ENCODE measurements at regions not wholly inside any gene's neighbourhood (a gene's known extent, or its start where the extent isn't known, plus 50 kb on each side); places are given as distances from the start of the nearest gene placed in this dataset.

DNA sequence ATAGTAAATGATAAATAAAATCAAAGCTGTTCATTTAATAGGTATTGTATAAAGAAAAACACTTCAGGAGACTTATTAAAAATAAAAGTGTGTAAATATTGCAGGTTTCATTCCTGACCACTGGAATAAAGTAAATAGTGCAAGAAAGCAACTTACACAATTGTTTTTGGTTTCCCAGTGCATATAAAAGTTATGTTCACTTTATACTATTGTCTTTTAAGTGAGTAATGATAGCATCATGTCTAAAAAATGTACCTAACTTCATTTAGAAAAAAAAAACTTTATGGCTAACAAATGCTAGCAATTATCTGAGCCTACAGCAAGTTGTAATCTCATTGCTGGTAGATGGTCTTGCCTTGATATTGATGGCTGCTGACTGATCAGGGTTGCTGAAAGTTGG is 726.6 kb upstream of the POU3F2 start:
- DNase-seq (ENCODE audit: low read depth in 1 of 2, low spot score in 1 of 2) = no peak

- no peak for DNase-seq (ENCODE audit: low read depth in 1 of 2, low spot score in 1 of 2)
Observed at GRCh38 chr6:98116455-98116854, 717.9 kb upstream of the POU3F2 start.

- DNase-seq (ENCODE audit: low read depth in 1 of 2, low spot score in 1 of 2) = no peak
Observed at GRCh38 chr6:98117068-98117467, 717.3 kb upstream of the POU3F2 start.

GRCh38 chr6:98118397-98119045 is 715.9 kb upstream of the POU3F2 start:
- no peak for DNase-seq (ENCODE audit: low read depth in 1 of 2, low spot score in 1 of 2)

- no peak for DNase-seq (ENCODE audit: low read depth in 1 of 2, low spot score in 1 of 2)
Observed at GRCh38 chr6:98124171-98124570, 710.2 kb upstream of the POU3F2 start.

GRCh38 chr6:98131290-98131990 is 702.9 kb upstream of the POU3F2 start:
- DNase-seq (ENCODE audit: low read depth in 1 of 2, low spot score in 1 of 2) = no peak

DNA sequence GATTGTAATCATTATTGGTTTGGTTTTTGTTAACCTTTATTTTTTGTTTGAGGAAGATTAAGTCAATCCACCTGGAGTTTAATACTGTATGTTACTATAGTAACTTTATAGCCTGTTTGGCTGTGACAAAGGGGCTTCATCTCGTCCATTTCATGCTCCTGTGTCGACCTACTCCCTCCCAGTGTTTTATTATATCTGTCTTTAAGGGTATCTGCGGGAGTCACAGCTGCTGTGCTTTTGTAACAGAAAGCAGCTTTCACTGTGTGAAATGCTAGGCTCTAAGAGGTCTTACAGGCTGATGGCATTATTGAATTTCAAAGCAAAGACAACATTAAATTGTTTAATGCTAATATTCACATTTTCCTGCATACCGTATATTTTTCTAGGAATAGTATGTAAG is 698.0 kb upstream of the POU3F2 start:
- DNase-seq (ENCODE audit: low read depth in 1 of 2, low spot score in 1 of 2) = no peak

- no peak for DNase-seq (ENCODE audit: low read depth in 1 of 2, low spot score in 1 of 2)
Observed at GRCh38 chr6:98137391-98137790, 697.0 kb upstream of the POU3F2 start.

DNA sequence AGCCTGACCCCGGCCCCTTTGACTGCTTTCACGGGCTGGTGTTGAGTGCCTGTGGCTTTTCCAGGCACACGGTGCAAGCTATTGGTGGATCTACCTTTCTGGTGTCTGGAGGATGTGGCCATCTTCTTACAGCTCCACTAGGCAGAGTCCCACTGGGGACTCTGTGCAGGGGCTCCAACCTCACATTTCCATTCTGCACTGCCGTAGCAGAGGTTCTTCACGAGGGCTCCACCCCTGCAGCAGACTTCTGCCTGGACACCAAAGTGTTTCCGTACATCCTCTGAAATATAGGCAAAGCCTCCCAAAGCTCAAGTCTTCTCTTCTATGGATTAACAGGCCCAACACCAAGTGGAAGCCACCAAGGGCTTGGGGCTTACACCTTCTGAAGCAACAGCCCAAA is 691.5 kb upstream of the POU3F2 start:
- no peak for DNase-seq (ENCODE audit: low read depth in 1 of 2, low spot score in 1 of 2)

DNA sequence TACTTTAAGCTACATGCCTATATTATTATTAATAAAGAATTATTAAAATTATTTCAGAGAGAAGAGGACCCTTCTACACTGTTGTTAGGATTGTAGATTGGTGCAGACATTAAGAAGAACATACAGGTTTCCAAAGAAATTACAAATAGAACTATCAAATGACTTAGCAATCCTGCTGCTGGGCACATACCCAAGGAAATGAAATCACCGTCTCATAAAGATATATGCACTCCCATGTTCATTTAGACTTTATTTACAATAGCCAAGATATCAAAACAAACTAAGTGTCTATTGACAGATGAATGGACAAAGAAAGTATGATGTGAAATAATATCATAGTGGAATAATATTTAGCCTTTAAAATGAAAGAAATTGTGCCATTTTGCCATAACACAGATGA is 687.7 kb upstream of the POU3F2 start:
- no peak for DNase-seq (ENCODE audit: low read depth in 1 of 2, low spot score in 1 of 2)

GRCh38 chr6:98156580-98156979 is 677.8 kb upstream of the POU3F2 start:
- no peak for DNase-seq (ENCODE audit: low read depth in 1 of 2, low spot score in 1 of 2)

- DNase-seq (ENCODE audit: low read depth in 1 of 2, low spot score in 1 of 2) = no peak
Observed at GRCh38 chr6:98179606-98180005, 654.8 kb upstream of the POU3F2 start.

DNA sequence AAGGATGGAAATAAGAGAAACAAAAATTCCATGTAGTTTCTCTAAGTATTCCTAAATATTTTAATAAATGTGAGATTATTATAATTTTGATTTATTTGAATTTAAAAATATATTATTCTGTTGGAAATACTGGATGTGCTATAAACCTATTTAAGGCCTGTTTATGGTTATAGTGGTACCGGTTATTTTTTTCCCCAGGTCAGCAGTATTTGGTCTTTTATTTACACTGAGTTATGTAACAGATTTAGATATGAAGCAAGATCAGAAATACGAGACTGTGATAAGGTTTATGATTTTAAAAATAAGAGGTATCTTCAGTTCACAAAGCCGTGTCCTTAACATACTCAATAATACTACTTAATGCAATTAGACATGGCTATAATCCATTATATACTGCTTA is 634.3 kb upstream of the POU3F2 start:
- no peak for DNase-seq (ENCODE audit: low read depth in 1 of 2, low spot score in 1 of 2)

- DNase-seq (ENCODE audit: low read depth in 1 of 2, low spot score in 1 of 2) = no peak
Observed at GRCh38 chr6:98203170-98203806, 631.1 kb upstream of the POU3F2 start.

GRCh38 chr6:98212468-98212867 is 621.9 kb upstream of the POU3F2 start:
- DNase-seq (ENCODE audit: low read depth in 1 of 2, low spot score in 1 of 2) = no peak

DNA sequence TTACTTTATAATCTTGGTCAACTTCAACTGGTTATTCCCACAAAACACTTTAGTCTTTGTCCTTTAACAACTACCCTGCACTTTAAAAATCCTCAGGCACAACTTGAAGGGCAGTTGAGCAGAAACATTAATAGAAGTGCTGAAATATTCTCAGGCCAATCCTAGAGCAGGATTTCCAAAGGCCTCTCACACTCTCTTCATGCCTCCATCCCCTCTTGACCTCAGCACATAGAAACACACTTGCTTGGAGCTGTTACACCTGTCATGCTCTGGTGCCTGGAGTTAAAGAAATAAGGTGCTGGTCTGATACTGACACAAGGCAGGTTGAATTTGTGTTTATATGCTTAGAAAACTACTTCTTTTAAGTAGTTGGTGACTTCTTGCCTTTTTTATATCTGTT is 618.8 kb upstream of the POU3F2 start:
- DNase-seq (ENCODE audit: low read depth in 1 of 2, low spot score in 1 of 2) = no peak

GRCh38 chr6:98230250-98230649 is 604.1 kb upstream of the POU3F2 start:
- DNase-seq (ENCODE audit: low read depth in 1 of 2, low spot score in 1 of 2) = no peak

DNA sequence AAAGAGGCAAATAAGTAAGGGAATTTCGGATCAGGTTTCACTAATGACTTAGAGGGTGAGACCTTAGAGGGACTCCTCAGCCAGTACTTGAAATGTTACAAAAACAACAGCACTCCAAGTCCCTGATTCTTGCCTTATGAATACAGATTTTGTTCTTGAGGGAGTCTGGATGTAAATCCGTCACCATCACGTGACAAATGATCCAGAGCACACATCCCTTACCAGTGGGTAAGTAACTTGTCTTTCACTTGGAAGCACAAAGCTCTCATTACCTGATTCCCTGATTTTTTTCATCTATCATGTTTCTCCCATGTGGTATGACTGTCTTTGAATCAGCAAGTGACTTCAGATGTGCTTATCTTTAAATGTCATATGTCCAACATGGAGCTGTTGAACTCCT is 595.3 kb upstream of the POU3F2 start:
- DNase-seq (ENCODE audit: low read depth in 1 of 2, low spot score in 1 of 2) = no peak

DNA sequence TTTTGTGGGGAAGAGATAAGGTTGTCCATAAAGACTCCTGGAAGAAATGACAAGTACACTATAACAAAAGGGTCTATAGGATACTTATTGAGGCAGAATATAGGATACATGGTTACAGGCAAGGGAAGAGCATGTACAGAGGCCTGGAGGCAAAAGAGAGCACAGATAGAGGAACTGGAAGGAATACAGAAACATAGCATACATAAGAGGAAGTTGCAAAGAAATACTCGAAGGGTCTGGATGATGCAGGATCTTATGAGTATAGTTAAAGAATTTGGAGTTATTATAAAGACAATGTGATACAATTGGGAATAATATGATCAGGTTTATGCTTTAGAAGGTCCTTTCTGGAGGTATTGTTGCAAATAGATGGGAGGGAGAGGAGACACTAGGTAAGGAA is 592.7 kb upstream of the POU3F2 start:
- no peak for DNase-seq (ENCODE audit: low read depth in 1 of 2, low spot score in 1 of 2)

GRCh38 chr6:98254624-98255023 is 579.8 kb upstream of the POU3F2 start:
- DNase-seq (ENCODE audit: low read depth in 1 of 2, low spot score in 1 of 2) = no peak

DNA sequence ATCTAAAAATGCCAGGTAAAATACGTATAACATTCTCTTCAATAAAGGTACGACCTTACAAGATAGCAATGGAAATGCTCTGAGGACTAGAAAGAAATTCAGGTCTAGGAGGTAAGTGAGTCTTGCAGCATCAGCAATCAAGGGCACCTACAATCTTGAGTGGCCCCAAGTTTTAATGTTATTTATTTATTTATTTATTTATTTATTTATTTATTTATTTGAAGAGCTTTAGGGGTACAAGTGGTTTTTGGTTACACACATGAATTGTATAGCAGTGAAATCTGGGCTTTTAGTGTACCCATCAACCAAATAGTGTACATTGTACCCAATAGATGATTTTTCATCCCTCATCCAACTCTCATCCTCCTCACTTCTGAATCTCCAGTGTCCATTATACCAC is 574.0 kb upstream of the POU3F2 start:
- no peak for DNase-seq (ENCODE audit: low read depth in 1 of 2, low spot score in 1 of 2)

DNA sequence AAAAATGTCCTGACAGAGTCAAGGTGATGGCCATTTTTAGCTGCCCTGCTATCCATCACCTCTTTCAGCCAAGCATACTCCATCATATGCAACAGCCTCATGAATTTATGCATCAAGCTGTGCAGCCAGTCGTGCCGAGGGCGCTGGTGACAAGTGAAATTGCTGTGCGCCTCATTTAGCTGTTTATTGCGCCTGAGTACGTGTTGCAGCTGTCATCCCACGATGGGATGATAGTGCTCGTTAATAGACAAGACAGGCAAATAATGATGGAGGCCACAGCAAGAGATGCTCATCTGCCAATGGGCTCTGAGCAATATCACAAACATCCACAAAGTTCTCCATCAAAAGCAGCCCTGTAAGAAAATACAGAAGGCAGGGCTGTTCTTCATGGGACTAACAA is 562.3 kb upstream of the POU3F2 start:
- no peak for DNase-seq (ENCODE audit: low read depth in 1 of 2, low spot score in 1 of 2)

GRCh38 chr6:98274691-98275090 is 559.7 kb upstream of the POU3F2 start:
- no peak for DNase-seq (ENCODE audit: low read depth in 1 of 2, low spot score in 1 of 2)
